ENCODE measurements at regions not wholly inside any gene's neighbourhood (a gene's known extent, or its start where the extent isn't known, plus 50 kb on each side); places are given as distances from the start of the nearest gene placed in this dataset.

- intact Hi-C loops (cut with DNase I), result no loop called here
- no peak for DNase-seq
- WGBS, 2 donors, result 75 to 88% methylated on average over 1 of the region's 1 CpG
- H3K27ac ChIP-seq, result no peak overlapping the region
- H3K4me1 ChIP-seq, result no peaks in the 10 kb centered on the region
- H3K4me3 ChIP-seq, result no peak overlapping the region
- no peaks in the 10 kb centered on the region for H3K36me3 ChIP-seq
- no peak for TF ChIP-seq POLR2A (IDR thresholded peaks at IDR 0.05)
- TF ChIP-seq, protein P1, sequence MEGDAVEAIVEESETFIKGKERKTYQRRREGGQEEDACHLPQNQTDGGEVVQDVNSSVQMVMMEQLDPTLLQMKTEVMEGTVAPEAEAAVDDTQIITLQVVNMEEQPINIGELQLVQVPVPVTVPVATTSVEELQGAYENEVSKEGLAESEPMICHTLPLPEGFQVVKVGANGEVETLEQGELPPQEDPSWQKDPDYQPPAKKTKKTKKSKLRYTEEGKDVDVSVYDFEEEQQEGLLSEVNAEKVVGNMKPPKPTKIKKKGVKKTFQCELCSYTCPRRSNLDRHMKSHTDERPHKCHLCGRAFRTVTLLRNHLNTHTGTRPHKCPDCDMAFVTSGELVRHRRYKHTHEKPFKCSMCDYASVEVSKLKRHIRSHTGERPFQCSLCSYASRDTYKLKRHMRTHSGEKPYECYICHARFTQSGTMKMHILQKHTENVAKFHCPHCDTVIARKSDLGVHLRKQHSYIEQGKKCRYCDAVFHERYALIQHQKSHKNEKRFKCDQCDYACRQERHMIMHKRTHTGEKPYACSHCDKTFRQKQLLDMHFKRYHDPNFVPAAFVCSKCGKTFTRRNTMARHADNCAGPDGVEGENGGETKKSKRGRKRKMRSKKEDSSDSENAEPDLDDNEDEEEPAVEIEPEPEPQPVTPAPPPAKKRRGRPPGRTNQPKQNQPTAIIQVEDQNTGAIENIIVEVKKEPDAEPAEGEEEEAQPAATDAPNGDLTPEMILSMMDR (IDR thresholded peaks at IDR 0.05), result no peak
- H3K9me3 ChIP-seq, result peaks cover 0 to 39% (median 14%) of the 10 kb centered on the region in 3 donors
- no peaks in the 10 kb centered on the region for H3K27me3 ChIP-seq
Measured at GRCh38 chr4:4727536-4727935, 131.9 kb upstream of the MSX1 start.

GRCh38 chr4:4726051-4726450, 133.4 kb upstream of the MSX1 start:
- Histone ChIP-seq H3K27me3 (no peaks in the 10 kb centered on the region), H3K36me3 (no peaks in the 10 kb centered on the region), H3K4me3 (no peak overlapping the region), H3K4me1 (no peaks in the 10 kb centered on the region), H3K27ac (no peak overlapping the region), H3K9me3 (peaks cover 0 to 39% (median 14%) of the 10 kb centered on the region in 3 donors)
- intact Hi-C loops (cut with DNase I), result no loop called here
- TF ChIP-seq, protein P1 (IDR thresholded peaks at IDR 0.05), result no peak
- no peak for TF ChIP-seq POLR2A (IDR thresholded peaks at IDR 0.05)
- no peak for DNase-seq
- WGBS, 2 donors, result 71 to 75% methylated on average over 2 of the region's 2 CpGs

DNA sequence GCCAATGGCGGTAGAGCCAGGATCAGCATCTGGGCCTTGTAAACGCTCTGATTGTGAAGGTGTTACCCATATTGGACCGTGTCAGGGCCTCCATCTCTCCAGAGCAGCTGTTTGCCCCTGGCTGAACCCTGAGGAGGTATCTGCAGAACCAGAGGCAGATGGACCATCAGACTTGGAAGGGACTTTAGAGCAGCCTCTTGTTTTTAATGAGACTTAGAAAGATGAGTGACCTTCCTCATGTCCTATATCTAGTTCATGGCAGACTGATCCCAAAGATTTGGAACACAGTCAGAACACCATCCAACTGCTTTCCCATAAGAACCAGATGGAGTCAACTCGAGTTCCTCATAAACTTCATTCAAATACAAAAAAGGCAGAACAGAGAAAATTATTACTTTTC, 135.1 kb upstream of the MSX1 start:
- H3K9me3 ChIP-seq, result peaks cover 0 to 39% (median 14%) of the 10 kb centered on the region in 3 donors
- 74 to 82% methylated on average over 4 of the region's 4 CpGs for WGBS, 2 donors
- no peak for DNase-seq
- H3K27ac ChIP-seq, result no peak overlapping the region
- H3K36me3 ChIP-seq, result no peaks in the 10 kb centered on the region
- H3K27me3 ChIP-seq, result no peaks in the 10 kb centered on the region
- intact Hi-C loops (cut with DNase I), result no loop called here
- no peak overlapping the region for H3K4me3 ChIP-seq
- TF ChIP-seq POLR2A (IDR thresholded peaks at IDR 0.05), result no peak
- TF ChIP-seq, protein P1 (IDR thresholded peaks at IDR 0.05), result no peak
- H3K4me1 ChIP-seq, result no peaks in the 10 kb centered on the region

DNA sequence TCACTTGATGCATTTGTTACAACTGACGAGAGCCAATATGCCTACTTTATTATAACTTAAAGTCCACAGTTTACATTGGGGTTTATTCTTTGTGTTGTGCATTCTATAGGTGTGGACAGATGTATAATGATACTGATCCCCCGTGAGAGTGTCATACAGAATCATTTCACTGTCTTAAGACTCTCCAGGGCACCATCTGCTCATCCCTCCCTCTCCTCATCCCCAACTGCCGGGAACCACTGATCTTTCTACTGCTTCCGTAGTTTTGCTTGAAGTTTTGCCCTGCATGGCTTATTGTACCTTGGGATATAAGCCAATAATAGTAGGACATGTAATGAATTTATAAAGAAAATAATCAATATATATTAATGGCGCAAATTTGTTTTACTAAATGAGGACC, 137.8 kb upstream of the MSX1 start:
- WGBS, 2 donors, result 80 to 84% methylated on average over 5 of the region's 5 CpGs
- DNase-seq, result no peak
- H3K36me3 ChIP-seq, result no peaks in the 10 kb centered on the region
- H3K27me3 ChIP-seq, result no peaks in the 10 kb centered on the region
- H3K9me3 ChIP-seq, result peaks cover 0 to 31% (median 14%) of the 10 kb centered on the region in 3 donors
- H3K4me3 ChIP-seq, result no peak overlapping the region
- TF ChIP-seq POLR2A (IDR thresholded peaks at IDR 0.05), result no peak
- TF ChIP-seq, protein P1 (IDR thresholded peaks at IDR 0.05), result no peak
- no peak overlapping the region for H3K27ac ChIP-seq
- no peaks in the 10 kb centered on the region for H3K4me1 ChIP-seq
- intact Hi-C loops (cut with DNase I), result no loop called here

DNA sequence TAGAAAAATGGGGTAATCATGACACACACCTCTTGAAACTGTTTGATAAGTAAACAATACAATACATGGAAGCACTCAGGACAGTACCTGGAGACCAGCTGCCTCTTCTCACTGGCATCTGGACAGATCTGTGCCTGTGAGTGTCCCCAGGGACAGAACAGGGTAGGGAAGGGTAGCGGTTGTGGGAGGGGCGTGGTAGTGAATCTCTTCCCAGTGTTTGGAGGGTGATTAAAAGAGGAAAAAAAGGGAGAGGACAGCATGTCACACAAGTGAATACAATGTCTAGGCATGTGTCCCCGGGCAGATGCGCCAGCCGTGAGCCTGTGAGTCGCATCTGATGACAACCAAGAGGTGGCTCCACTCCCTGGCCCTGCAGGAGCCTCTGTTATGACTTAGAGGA, 138.8 kb upstream of the MSX1 start:
- Histone ChIP-seq H3K27ac (no peak overlapping the region), H3K9me3 (peaks cover 0 to 21% (median 8%) of the 10 kb centered on the region in 3 donors), H3K36me3 (no peaks in the 10 kb centered on the region), H3K4me3 (no peak overlapping the region), H3K27me3 (no peaks in the 10 kb centered on the region), H3K4me1 (no peaks in the 10 kb centered on the region)
- intact Hi-C loops (cut with DNase I), result no loop called here
- 73 to 78% methylated on average over 6 of the region's 6 CpGs for WGBS, 2 donors
- DNase-seq, result no peak
- TF ChIP-seq, protein P1 (IDR thresholded peaks at IDR 0.05), result no peak
- TF ChIP-seq POLR2A (IDR thresholded peaks at IDR 0.05), result no peak

Measured in esophagus squamous epithelium (tissue), 5 donors.